GM21825 (cell line): ENCODE measurements at regions not wholly inside any gene's neighbourhood (a gene's known extent, or its start where the extent isn't known, plus 50 kb on each side); places are given as distances from the start of the nearest gene placed in this dataset.
"Not testable (repeated sequence)": the region's sequence is repeated elsewhere in the genome, so short reads cannot be mapped to it uniquely, and the experiment has no call there.

Source experiments
- ATAC-seq: cut with Tn5 transposase; IDR thresholded peaks from one replicate; pipeline ENCODE4 v1.9.1; 2021; ENCODE audit warnings: mild to moderate bottlenecking, moderate library complexity; ENCODE audit not compliant: unreplicated experiment

DNA sequence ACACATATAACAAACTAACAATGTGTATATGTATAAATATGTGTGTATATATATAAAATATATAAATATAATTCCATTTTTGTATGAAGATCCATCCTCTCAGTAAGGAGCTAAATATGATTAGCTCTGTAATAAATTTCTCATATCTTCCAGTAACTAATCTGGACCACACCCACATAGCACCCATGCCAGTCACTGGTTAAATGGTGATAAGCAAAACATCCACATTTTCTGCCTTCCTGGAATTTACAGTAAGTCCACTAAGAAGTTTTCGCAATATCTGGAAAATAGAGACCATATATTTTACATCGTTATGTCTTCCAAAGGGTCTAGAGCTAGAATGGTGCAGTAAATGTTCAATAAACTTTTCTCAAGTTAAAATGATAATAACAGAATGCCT is 151.5 kb upstream of the STMND1 start:
- ATAC-seq = no peak

DNA sequence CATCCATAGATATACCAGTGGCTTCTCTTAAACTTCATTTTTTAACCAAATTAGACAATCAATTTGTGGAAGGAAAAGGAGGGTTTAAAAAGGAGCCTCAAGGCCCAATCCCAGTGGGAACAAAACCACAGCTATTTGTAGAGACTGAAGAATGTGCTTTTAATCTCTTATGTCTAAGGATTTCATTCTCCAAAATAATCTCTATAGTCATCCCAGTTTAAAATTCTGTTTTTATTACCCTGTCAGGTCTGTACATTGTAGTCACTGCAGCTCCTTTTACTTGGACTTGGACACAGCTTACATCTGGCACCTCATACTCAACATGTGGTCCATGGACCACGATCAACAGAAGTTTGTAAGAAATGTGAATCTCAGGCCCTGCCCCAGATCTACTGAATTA is 152.1 kb upstream of the STMND1 start:
- ATAC-seq = no peak

DNA sequence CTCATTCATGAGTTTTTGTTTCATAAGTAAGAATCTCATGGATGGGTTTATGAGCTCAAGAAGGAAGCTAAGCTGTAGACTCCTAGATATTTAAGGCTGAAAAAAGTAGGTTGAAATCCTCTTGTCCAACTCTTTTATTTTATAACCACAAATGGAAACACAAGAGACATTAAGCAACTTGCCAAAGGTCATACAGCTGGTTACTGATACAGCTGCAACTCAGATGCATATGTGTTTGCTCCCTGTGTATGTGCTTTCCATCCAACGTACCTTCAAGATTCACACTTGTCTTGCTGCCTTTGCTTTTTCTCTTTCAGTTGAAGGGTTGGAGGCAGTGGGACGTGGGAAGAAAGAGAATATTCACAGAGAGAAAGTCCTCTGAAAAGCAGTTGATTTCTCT is 153.5 kb upstream of the STMND1 start:
- no peak for ATAC-seq

DNA sequence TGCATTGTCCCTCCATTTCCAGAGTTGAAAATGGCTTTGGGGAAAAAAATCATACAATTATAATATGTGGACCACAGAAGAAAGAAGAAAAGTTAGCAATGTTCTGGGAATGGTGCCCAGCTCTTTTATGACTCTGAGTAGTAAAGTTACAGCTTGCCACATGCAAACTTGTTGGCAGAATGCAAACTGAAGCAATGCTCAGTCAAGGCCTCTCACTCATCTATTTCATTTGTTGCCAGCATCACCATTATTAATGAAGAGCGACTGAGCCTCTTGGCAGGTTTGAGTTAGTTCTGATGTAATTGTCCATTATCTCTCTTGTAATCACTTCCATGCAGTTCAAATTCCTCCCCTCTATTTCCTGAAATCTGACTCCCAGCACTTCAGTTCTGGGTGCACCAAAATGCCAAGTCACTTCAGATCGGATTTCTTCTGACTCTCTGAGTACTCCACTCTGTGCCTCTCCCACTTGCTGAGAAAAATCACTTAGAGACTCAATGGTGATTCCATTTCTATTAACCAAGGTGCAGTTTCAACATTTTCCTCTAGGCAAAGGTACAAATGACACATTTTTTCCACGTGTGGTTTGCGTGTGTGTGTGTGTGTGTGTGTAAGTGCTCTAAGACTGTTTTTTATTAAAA is 154.4 kb upstream of the STMND1 start:
- no peak for ATAC-seq

DNA sequence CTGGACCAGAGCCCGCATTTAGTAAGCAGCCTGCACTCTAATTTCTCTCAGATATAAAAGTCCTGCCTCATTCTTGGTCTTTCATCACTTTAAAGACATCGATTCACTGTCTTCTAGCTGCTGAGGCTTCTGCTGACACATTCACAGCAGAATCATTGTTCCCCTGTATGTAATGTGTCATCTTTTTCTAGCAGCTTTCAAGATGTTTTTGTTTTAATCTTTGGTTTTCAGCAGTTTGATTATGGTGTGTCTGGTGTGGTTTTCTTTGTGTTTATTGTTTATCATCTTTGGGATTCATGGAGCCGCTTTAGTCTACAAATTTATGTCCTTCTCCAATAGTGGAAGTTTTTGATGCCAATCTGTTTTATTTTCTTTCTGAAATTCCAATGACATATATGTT is 157.3 kb upstream of the STMND1 start:
- ATAC-seq = no peak

DNA sequence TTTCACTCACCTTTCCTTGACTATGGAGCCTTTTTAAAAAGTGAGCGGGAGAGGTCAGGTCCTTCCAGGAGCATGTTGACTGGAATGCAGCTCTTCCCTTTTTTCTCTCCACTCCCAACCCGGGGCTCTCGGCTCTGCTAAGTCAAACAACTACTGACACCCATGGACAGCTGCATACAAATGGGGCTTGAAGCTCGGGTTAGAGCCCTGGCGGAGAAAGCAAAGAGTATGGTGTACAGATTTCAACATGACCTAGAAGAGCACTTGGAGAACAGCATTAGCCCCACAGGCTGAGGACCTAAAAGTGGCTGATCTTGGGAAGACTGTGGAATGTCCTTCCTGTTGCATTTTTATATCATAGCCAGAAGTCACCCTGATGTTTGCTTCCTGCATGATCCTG is 162.0 kb upstream of the STMND1 start:
- ATAC-seq = no peak

DNA sequence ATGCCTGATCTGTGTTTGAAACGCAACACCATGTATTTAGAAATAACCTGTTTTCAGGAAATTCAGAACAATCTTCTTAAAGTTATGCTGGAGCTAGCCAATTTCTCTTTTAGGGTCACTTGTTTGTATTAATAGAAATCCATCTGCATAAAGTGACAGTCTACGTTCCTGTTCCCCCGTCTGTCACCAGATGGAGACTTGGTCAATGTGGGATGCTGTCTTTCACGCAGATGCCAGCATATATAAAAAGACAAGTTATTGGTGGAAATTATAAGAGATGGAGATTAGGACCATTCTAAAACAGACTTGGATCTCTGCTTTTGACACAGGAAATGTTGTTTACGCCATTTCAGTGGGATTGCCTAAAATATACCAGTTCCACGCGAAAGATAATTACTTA is 162.5 kb upstream of the STMND1 start:
- no peak for ATAC-seq

DNA sequence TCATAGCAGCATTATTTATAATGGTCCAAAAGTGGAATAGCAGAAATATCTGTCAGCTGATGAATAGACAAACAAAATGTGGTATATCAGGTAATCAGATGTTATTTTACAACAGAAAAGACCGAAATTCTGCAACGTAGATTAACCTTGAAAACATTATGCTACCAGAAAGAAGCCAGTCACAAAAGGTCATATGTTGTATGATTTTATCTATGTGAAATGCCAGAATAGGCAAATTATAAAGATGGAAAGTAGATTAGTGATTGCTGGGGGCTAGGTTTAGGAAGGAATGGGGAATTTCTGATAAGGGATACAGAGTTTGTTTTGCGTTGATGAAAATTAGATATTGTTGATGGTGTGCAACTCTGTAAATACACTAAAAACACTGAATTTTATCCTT is 165.0 kb upstream of the STMND1 start:
- ATAC-seq = no peak

DNA sequence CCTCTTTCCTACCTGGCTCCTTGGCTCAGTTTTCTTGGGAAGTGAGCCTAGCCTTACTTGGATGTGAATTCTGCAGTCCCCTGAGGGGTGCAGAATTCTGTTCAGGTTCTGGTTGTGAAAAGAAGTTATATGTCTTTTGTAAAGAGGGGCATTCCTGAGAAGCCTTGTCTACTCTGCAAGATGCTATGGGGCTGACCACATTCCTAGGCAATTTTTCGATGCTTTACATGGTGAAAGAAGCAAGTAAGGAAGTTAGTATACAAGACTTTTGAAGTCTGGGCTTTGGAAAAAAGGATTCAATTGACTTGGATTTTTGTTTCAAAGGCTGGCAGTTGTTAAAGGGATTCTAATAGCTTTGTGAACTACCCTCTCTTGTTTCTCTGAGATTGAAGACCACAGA is 167.9 kb upstream of the STMND1 start:
- no peak for ATAC-seq

DNA sequence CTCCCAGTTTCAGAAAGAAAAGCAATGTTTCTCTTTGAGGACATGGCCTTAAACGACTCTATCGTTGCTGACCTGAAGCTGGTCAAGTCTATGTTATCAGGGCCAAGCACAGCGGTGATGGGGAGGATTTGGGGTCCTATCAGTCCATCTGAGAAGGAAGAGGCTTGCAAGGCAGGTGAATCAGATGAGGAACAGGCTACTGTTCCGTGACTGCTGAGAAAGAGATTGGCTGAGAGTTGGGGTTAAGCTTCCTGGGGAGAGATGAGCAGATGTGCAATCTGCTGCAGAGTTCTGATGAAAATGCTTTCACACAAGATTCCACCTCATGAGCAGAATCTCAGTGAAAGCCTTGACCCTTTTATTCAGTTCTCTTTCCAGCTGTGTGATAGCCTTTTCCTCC is 168.3 kb upstream of the STMND1 start:
- ATAC-seq = no peak

DNA sequence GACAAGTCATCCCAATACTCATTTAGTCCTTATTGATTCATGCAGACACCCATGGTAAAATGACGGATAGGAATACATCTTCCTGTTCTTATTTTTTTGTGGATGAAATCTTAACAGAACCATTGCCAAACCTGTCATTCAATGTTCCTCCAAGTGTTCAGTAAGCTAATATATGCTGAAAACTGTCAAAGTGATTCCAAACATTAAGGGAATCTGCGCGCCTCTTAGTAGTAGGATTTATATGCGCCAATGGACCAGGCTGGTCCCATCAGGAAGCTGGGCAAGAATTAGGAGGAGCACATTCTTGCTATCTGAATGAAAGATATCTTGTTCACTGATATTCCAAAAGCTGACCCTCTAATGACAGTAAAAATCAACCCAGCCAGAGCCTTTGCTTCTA is 168.9 kb upstream of the STMND1 start:
- ATAC-seq = no peak

DNA sequence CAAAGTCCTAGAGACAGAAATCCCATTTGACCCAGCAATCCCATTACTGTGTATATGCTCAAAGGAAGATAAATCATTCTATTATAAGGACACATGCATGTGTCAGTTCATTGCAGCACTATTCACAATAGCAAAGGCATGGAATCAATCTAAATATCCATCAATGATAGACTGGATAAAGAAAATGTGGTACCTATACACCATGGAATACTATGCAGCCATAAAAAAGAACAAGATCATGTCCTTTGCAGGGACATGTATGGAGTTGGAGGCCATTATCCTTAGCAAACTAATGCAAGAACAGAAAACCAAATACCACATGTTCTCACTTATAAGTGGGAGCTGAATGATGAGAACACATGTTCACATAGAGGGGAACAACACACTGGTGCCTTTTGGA is 169.8 kb upstream of the ATXN1 start:
- not testable (repeated sequence) for ATAC-seq

DNA sequence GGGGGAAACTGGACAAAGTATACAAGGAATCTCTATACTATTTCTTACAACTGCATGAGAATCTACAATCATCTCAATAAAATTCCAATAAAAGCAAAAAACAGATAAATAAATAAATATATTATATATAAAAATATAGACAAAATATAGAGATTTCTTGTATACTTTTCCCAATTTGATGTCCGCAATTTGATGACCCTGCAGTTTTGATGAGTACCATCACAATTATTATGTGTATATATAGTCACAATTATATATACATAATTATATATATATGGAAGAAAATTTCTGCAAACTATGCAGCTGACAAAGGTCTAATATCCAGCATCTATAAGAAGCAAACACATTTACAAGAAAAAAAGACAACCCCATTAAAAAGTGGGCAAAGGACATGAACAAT is 169.2 kb upstream of the ATXN1 start:
- no peak for ATAC-seq

DNA sequence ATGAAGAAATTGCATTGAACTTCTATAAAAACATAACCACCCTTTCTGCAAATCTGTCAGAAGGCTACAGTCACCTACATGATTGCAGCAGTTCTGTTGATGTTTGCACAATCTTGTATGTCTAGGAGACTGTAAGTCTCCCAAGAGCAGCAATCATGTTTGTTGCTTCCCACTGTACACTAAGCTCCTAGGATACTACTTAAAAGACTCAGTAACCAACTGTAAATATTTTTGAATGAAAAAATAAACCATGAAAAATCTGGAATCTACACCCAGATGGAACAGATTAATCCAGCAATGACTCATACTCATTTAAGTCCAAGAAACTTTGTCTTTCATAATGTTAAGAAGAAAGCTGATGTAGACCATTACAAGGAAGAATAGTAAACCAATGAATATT is 168.5 kb upstream of the ATXN1 start:
- ATAC-seq = no peak

DNA sequence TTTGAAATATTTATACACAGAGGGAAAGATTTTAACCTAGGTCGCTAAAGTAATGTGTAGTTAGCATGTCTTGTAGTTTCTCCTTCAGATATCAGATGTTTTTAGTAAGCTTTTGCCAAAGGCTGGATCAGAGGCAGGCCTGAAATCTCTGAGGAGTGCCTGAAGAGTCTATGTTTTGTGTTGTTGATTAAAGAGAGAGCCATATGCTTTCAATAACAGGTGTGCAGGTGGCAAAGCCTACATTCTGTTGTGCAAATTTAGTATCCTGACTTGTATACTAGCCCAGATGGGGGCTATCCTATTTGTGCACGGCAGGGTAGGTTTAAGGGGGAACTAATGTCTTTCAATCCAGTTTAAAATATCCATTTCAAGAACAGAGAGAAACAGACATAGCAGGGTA is 167.1 kb upstream of the ATXN1 start:
- no peak for ATAC-seq

DNA sequence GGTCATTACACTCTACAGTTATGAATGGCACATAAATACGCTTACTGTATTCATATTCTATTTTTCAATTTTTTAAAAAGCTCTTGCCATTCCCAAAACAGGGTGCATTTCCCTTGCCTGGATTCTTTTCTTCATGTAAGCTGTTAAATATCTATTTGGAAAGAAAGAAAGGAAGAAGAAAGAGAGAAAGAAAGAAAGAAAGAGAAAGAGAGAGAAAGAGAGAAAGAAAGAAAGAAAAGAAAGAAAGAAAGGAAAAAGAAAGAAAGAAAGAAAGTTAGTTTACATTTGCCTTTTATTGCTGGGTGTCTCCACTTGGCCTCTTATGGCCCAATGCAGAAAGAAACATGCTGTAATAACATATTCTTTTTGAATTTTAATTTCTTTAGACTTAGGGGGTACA is 165.9 kb upstream of the ATXN1 start:
- ATAC-seq = no peak

DNA sequence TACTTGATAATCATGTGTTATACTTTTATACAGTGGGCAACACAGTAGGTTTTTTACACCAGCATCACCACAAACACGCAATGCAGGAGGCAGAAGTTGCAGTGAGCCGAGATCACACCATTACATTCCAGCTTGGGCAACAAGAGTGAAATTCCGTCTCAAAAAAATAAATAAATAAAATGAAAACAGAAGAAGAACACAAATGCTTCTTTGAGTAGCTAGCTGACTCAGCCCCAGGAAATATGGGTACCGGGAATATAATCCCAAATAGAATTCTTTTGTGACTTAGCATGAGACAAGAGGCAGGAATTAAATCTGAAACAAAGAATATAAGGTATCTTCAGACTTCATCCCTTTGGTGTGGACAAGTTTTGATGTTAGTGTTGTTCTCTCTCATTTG is 164.2 kb upstream of the ATXN1 start:
- no peak for ATAC-seq

DNA sequence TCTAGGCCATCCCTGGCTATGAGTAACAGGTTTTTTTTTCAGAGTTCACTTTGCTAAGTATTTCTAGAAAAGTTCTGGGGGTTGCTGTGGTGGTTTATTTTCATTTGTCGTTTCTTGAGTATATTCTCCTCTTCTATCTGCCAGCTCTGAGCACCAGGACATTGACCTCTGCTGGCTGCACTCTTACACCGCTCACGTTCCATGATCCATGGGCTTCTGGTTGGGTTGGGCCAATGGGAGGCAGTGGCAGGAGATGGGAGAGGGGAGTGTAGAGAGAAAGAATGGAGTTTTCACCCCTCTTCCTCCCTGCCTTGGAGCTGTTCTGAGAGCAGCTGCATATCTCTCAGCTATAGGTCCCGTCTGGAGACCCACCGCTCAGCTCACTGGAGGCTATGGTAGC is 161.0 kb upstream of the ATXN1 start:
- ATAC-seq = no peak

DNA sequence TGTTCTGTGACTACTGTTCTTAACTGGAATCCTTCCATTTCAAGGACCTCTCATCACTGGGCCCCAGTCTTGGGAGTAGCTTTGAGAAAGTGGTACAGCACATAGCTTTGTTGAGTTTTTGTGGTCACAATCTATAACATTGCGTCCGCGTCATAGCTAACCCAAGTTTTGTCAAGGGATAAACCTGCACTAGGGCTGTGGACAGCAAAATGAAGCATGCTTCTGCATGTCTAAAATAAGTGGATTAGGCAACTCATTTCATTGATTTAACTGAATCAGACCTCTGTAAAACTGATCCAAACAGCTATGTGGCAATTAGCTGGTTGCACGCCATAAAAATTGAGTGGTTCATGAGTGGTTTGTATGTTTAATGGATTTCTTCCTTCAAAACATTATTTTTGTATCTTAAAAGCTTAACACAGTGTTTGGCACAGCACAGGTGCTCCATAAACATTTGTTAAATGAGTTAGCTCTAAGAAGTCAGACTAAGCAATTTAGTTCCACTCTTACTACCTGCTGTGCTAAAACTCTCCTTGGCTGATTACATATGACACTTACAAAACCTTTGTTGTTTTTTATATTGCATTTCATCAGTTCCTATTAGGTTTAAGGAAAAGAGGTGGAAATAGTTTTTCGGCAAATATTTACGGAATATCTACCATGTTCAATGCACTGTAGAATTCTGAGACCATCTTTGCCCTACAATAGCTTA is 160.3 kb upstream of the ATXN1 start:
- ATAC-seq = no peak

DNA sequence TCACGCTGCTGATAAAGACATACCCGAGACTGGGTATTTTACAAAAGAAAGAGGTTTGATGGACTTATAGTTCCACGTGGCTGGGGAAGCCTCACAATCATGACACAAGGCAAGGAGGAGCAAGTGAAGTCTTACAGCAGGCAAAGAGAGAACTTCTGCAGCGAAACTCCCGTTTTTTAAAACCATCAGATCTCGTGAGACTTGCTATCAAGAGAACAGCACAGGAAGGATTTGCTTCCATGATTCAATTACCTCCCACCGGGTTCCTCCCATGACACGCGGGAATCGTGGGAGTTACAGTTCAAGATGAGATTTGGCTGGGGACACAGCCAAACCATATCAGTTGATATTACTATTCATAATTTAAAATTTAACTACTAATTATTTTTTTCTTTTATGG is 157.3 kb upstream of the ATXN1 start:
- ATAC-seq = no peak

DNA sequence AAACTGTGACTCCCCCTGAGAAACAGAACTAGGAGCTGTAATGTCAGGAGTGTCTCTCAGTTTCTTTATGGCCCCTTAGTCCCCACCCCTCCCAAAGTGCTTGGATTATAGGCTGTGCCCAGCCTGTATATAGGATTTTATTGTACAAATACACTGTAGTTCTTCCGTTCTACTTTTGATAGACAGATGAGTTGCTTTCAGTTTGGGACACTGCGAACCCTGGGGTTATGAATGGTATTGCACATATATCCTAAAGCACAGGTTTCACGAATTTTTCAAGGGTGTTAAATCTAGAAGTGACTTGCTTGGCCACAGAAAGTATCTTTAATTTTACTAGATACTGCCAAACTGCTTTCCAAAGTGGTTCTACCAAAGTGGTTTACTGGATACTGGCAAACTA is 152.9 kb upstream of the ATXN1 start:
- ATAC-seq = no peak

DNA sequence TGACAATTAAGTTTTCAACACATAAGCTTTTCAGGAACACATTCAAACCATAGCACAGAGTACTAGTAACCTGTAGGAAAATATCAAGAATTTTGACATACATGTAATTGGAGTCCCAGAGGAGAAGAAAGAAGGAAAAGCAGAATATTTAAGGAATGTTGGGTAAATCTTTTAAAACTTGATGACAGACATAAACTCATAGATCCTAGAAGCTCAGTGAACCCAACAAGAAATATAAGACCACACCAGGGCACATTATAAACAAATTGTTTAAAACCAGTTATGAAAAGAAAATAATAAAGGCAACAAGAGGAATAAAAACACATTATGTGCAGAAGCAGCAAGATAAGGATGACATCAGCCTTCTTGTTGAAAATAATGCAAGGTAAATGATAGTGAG is 151.5 kb upstream of the ATXN1 start:
- ATAC-seq = no peak

DNA sequence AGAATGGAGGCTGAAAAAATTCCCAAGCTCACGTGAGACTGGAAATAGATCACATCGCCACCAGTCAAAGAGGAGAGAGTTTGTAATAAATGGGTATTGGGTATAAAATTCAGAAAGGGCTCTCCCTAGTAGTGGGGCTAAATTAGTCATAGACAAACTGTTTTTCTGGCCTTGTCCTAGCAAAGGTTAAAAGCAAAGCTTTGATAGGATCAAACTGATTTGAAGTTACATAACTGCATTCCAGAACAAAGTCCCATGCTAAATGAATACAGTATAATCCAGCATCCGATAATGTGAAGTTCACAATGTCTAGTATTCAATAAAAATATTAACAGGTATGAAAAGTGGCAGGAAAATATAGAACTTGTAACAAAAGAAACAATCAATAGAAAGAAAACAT is 149.8 kb upstream of the ATXN1 start:
- ATAC-seq = no peak
